GM21360 (cell line): ENCODE measurements at regions not wholly inside any gene's neighbourhood (a gene's known extent, or its start where the extent isn't known, plus 50 kb on each side); places are given as distances from the start of the nearest gene placed in this dataset.
A peak's percentile ranks its signal among the peaks of the same experiment; 100 is the strongest.

Experiments used
- ATAC-seq: cut with Tn5 transposase; IDR thresholded peaks from one replicate; pipeline ENCODE4 v1.9.1; 2021; ENCODE audit warnings: mild to moderate bottlenecking, moderate library complexity; ENCODE audit not compliant: unreplicated experiment

DNA sequence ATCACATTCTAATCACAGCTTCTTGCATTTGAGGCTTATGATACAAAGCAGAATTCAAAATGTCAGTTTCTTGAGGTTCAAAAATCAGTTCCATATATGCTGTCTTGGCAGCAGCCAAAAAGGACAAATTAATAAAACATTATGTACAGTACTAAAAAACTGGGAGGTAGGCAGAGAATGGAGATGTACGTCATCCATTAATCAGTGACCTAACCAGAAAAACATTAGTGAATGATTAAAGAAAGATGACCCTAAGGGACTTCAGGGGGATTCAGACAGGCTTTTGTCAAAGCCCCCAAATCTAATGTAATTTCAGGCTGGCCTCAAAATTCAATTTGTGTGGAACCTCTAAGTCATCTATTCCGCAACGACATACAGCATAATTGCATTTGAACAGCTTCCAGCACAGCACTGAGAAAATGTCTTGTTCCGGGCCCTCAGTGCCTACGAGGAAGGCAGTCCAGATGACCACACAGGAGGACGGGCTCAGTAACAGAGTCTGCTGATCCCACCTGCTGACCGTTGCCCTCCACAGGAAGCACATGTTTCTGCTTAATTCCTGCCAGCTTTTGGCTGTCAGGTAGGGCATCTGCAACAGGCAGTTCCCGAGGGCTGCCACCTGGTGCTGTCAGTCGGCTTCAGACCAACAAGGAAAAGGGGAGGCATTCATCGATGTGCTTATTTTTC lies 83.8 kb upstream of the HHIP start:
- ATAC-seq: no peak

DNA sequence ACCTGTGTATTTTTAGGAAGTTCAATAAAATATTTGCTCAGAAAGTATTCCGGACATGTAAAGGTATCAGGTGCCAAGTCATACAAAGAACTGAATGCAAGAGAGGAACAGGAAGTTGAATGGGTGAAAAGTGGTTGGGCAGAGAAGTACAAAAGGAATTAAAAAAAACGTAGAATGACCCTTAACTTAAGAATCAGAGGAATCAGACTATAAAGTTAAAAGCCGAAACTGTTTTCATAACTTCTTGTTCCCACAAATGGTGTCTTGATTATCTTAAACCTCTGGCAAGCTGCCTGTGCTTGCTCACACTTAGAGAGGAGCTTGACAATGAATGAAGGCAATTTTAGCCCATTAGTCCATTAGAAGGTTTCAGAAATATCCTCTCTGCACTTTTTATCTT lies 81.6 kb upstream of the HHIP start:
- ATAC-seq: no peak

DNA sequence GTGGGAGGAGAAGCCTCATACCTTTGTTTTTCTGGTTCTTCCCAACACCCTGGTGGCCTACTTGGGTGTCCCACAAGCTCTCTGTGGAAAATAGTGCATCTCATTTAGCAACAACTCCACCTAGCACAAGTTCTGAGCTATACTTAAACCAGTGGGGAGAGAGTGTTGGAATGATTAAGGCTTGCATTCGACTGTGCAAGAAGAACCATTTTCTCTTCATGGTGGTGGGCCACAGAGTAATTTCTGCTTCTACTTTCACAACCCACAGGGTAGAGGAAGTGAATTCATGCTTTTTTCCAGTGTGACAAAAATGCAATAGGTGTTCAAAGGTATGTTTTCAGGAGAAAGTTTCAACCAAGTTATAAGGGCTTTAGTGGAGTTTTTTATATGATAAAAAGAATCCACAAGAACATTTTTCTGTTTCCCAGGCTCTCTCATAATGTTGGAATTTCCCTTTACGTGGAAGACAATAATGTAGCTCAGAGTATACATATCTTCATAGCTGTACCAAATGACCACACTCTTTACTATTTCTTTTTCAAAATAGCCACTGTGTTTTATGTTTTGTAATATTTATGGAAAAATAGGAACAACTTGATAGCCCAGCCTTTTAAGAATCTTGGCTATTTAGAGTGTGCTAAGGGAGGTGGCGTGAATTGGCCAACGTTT lies 80.3 kb upstream of the HHIP start:
- ATAC-seq: peak; percentile 64

DNA sequence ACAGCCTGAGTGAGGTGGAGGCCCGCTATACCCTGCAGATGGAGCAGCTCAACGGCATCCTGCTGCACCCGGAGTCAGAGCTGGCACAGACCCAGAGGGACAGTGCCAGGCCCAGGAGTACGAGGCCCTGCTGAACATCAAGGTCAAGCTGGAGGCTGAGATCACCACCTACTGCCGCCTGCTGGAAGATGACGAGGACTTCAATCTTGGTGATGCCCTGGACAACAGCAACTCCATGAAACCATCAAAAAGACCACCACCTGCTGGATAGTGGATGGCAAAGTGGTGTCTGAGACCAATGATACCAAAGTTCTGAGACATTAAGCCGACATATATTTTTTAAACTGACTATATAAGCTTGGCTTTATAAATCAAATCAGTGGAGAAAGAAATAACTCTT lies 73.3 kb upstream of the HHIP start:
- no peak for ATAC-seq

DNA sequence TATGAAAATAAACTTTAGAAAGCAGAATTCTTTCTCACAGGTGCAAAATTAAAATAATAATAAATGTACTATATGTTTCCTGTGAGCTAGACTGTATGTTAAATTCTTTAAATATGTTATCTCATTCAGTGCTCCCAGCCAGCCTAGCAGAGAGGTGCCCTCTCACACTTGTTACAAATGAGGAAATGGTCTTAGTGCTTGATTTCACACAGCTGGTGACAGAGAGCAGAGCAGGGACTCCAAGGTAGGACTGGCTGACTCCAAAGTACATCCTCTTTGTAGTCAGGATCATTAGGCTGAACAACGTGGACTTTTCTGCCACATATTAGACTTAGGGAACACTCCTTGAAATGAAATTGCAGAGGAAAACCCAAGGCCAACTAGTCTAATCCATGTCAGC lies 72.0 kb upstream of the HHIP start:
- ATAC-seq: peak; percentile 84

DNA sequence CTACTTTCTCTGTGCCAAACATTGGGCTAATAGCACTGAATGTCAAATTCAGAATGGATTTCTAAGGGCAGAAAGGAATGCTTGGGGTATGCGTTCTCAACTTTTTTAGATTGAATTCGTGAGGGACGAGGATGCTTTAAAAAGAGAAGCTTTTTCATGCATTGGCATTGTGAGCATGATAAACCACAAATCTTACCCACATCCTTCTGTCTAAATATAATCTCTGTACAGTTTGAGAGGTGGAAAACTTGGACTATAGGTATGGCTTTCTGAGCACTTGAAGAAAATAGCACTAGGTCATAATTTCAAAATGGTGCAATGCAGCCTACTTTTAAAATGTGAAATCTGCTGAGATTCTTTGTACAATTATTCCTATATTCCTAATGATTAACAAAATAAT lies 71.4 kb upstream of the HHIP start:
- ATAC-seq: no peak

DNA sequence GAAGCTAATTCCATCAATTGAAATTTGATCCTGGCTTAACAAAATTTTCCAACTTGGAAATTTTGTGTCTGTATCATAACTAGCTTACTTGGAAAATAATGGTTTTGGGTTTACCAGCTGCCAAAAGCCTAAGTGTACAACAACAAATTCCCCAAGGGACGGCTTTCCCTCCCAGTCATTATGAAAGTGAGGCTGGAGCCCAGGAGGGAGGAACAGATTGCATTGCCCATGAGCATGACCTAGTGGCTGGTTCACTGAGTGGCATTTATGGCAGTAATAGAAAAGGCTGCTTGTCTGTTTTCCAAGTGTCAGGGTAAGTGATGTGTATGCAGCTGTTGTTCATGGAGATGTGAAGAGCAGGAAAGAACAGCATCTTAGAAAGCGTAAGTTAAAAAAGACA lies 70.8 kb upstream of the HHIP start:
- no peak for ATAC-seq

DNA sequence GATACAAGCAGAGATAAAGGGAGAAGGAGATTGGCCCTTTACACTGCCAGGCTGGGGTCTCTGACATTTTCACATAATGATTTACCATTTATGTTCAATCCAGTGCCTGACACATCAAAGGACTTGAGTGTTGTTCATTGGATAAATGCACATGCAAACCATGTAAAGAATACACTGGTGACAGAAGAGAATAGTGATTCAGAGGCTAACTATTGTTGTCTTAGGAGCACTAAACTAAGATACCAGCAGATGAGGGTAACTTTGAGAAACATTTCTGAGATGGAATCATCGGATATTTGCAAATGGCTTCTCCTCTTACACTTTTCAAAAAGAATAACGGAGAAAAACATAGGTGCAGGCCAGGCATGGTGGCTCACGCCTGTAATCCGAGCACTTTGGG lies 67.3 kb upstream of the HHIP start:
- ATAC-seq: no peak

DNA sequence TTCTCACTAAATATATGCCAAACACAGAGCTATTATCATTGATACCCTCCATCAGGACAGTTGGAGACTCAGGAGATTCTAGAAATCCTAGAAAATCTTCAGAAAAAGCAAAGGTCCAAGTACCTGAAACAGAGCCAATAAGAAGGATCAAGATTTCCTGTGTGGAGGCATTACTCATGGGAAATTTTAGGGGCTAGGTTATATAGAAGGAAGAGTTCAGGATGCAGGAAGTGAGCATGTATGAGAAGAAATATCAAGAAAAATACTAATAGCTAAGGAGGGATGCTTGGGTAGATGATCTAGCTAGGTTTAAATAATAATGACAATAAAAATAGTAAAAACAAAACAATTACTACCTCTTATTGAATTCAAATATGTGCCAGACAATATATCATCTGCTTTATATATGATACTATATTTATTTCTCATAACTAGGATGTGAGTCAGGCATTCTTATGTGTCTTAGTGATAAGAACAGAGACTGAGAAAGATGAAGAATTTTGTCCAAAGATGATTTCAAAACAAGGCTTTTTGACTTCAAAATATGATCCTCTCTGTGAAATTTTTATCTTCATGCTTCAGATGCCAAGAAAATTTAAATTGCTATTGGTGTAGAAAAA lies 66.4 kb upstream of the HHIP start:
- no peak for ATAC-seq

DNA sequence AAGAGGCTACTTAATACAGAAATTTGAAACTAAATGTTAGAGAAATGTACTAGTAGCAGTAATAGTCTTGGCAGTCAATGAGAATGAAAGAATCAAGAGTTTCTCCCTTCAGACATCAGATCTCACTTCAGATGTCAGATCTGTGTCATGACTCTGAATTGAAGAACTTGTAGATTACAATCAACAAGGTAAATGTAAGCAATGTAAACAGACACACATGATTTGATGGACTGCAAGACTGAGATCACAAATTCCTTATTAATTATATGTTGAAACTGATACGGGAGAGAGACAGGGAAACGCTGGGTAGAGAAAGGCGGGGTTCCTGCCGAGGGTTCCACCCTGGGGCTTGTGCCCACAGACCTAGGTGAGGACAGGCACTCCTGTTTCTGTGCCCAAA lies 65.5 kb upstream of the HHIP start:
- ATAC-seq: no peak

DNA sequence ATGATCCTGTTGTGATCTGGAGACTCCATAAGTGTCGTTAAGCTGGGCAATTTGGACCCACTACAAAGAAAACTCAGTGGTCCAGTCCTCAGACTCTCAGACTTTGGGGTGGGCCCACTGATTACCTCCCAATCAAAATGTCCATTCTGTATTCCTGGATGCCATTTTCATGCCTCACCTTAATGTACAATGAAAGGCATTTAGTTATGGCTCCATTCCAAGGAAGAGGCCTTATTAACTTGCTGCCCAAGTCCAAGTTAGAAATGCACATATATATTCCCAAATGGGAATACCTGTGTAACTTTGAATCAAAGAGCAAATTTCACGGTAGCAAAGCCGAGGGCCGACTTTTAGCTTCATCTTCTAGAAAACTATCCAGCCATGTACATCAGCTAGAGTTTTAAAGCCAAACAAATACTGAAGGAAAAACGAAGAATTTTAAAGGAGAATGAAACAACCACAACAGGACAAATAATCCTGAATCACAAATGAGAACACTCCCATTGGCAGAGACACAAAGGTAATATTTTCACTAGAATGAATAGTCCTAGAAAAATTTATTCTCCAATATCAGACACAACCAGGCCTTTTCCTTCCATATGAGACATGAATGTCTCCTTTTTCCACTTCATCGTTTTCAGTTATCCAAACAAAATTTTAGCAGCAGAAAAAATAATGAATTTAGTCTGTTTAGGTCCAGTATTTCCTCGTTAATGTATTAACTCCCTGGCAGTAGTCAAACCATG lies 63.7 kb upstream of the HHIP start:
- no peak for ATAC-seq

DNA sequence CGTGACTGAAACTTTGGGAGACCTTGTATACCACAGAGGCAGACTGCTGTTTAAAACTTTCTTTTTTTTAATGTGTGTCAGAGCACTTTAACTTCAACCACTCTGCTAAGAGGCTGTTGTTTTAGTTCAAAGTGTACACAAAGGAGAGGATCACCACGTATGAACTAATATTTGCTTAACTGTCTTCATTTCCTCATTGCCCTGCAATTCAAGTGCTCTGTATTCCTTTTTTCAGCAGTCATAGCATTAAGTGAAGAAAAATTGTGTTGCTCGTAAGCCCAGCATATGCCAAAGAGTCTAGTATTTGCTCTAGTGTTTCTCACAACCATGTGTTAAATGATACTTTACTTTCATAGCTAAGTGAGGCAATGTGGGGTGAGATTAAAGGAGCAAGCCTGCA lies 63.0 kb upstream of the HHIP start:
- no peak for ATAC-seq

DNA sequence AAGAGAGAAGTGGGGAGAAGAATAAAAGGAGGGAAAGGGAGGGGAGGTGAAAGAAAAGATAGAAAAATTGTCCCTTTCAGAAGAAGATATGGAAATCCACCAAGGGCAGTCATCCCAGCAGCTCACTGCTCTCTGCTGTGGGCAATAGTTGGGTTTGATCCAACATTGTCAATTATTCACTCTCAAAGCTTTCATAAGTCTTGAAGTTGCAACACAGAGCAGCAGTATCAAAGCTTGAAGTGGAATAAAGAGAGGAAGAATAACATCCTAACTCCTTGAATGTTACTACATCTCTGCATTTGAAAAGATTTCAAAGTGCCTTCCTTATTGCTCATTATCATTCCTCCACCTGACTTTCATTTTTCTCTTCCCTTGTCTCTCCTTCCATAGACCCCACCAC lies 62.3 kb upstream of the HHIP start:
- no peak for ATAC-seq

DNA sequence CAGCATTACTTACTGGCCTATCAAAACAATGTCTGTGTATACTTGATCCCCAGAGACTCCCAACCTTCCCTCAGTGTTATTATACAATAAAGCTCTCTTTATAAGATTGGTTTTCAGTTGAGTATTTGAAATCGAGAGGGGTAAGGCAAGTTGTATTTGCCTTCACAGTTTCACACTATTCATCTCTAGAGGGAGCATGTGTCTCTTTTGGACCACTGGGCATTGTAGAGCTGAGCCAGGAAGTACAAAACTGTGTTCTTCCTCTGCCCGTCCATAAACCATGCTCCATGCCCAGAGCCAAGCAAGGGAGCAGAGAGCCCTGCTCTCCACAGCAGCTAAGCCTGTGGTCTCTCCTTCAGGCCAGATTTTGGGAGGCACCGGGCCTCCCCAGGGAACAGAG lies 61.5 kb upstream of the HHIP start:
- ATAC-seq: no peak

DNA sequence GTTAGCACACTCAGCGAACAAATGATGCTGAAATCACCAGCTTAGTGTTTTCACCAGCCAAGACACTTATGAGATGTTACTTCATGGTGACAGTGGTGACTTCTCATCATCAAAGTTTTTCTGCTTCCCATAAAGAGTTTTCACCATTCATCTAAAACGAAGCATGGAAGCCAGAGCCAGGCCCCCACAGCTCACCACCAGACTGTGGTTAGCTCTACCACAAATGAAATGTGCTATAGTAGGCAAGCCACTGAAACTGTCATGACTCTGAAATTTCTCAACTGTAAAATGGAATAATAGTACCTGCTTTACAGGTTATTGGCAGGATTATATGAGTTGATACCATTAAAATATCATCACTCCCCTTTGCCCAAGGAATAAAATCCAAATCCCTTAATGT lies 56.4 kb upstream of the HHIP start:
- peak; percentile 57 for ATAC-seq

DNA sequence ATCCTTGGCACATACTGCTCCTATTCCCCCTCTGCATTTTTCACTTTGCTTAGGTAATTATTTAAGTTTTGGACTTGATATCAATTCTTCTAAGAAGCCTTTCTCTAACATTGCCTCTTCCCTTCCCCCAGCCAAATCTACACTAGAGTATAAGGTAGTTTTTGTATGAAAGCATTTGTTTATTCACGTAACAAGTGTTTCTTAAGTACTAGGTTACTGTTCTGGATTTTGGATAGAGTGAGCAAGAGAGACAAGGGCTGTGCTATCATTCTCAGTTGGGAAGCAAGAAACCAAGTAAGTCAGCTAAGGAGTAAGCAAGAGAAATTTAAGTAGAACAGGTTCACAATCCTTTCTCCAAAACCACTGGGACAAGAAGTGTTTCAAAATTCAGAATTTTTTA lies 55.9 kb upstream of the HHIP start:
- ATAC-seq: no peak

DNA sequence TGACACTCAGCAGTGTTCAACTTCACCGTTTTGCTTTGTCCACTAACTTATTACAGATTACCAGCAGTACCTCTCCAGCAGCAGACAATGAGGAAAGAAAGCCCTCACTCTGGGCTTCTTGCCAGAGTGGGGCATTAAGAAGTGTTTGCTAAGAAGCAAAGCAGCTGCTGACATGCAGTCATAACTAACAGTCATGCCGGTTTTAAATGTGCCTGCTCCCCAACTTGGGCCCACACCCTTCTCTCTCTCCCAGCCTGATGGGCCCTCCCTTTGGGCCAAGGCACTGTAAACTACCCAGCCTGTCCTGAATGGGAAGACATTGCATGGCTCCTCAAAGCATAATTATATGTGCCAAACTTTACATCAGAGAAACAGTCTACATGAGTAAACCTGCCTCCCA lies 54.6 kb upstream of the HHIP start:
- no peak for ATAC-seq

DNA sequence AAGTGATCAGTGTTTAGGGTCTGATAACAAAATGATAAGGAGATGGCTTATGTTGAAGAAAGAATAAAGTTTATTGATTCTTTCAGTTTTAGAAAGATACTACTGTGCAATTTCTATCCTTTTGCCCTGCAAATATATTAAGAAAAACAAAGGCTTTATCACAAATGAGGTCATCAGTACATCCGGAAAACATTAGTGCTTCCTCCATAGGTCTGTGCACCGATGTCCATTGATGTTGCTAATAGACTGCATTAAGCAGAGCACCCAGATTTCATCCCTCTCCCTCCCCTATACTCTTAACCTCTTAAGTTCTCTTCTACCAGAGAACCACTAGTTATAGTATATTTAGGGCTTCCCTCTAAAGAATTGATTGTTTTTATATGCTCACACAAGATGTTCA lies 53.7 kb upstream of the HHIP start:
- no peak for ATAC-seq

DNA sequence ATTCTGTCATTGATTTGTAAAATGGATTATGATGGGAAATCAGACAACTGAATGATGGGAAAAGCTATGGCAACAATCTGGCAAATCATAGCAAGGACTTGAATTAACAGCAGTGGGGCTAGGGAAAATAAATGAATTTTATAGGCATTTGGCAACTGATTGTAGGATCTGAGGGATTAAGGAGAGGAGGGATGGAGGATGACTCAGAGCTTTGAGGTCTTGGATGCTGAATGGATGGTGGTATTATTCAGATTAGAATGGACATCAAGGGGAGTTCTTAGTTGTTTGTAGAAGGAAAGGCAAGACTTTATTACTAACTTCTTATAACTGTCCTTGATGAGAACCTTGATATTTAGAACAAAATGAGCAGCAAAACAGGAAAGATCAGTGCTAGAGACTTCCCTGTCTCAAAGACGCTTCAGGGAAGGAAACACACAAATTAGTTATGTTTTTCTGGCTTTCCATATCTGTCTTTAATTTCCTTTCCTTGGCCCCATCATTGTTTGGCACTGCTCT lies 51.4 kb upstream of the HHIP start:
- no peak for ATAC-seq

DNA sequence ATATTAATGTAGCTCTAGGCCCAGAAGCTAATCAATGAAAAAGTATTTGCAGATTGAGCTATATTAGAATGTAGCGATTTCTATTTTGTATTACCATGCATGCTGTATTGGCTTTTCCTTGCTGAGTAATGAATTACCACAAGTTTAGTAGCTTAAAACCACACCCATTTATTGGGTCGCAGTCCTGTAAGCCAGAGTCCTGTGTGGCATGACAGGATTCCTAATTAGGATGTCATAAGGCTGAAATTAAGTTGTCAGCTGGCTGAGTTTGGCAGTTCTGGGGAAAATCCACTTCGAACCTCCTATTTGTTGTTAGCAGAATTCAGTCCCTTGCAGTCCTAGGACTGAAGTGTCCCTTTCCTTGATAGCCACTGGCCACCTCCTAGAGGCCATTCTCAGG lies 50.3 kb upstream of the HHIP start:
- ATAC-seq: no peak
